ENCODE measurements at regions not wholly inside any gene's neighbourhood (a gene's known extent, or its start where the extent isn't known, plus 50 kb on each side); places are given as distances from the start of the nearest gene placed in this dataset.
A peak's percentile ranks its signal among the peaks of the same experiment; 100 is the strongest.

- no peak for DNase-seq (ENCODE audit: low read depth, low spot score)
- H3K4me3 ChIP-seq (ENCODE audit: low read depth in 2 of 2, low read length in 2 of 2): no peak overlapping the region
- POLR2A ChIA-PET: no interaction called here
- H3K9me3 ChIP-seq (ENCODE audit: control insufficient read depth, insufficient read depth, low read depth, low read length): no peaks in the 10 kb centered on the region
- no peak overlapping the region for H3K27ac ChIP-seq (ENCODE audit: low read length)
- CTCF ChIA-PET: no interaction called here
- no peaks in the 10 kb centered on the region for H3K36me3 ChIP-seq (ENCODE audit: control insufficient read depth, insufficient read depth, low read length)
- TF ChIP-seq POLR2AphosphoS5 (IDR thresholded peaks at IDR 0.05; ENCODE audit: low read depth, low read length) (no peak), SIN3A (IDR thresholded peaks at IDR 0.05; ENCODE audit: borderline replicate concordance, insufficient read depth, low read depth, low read length) (no peak), CTCF (IDR thresholded peaks at IDR 0.05) (no peak), TCF7L2 (IDR thresholded peaks at IDR 0.05; ENCODE audit: low read depth, low read length) (no peak), REST (IDR thresholded peaks at IDR 0.05; ENCODE audit: insufficient read depth in 1 of 2, low read depth in 2 of 2, low read length in 1 of 2) (no peak)
- H3K27me3 ChIP-seq (ENCODE audit: control insufficient read depth, insufficient read depth, low read length): no peaks in the 10 kb centered on the region
- ATAC-seq: peak; percentile 35
- BruUV-seq (replicated peaks): no TSS peak
- in situ Hi-C loops (cut with HindIII; ENCODE audit: low pct_unique_long_range_greater_than_20kb, low sequenced_read_pairs): no loop called here
- intact Hi-C loops (cut with micrococcal nuclease; ENCODE audit: unreplicated experiment): no loop called here
- H3K4me1 ChIP-seq (ENCODE audit: control insufficient read depth, insufficient read depth, low read length): no peaks in the 10 kb centered on the region
Measured at GRCh38 chr11:129620237-129621104, 195.2 kb upstream of the TMEM45B start.

- H3K4me3 ChIP-seq (ENCODE audit: low read depth in 2 of 2, low read length in 2 of 2): no peak overlapping the region
- ATAC-seq (no peak), DNase-seq (ENCODE audit: low read depth, low spot score) (no peak)
- no TSS peak for BruUV-seq (replicated peaks)
- no peak overlapping the region for H3K27ac ChIP-seq (ENCODE audit: low read length)
- no peaks in the 10 kb centered on the region for H3K9me3 ChIP-seq (ENCODE audit: control insufficient read depth, insufficient read depth, low read depth, low read length)
- ChIA-PET CTCF (no interaction called here), POLR2A (no interaction called here)
- in situ Hi-C loops (cut with HindIII; ENCODE audit: low pct_unique_long_range_greater_than_20kb, low sequenced_read_pairs) (no loop called here), intact Hi-C loops (cut with micrococcal nuclease; ENCODE audit: unreplicated experiment) (no loop called here)
- H3K36me3 ChIP-seq (ENCODE audit: control insufficient read depth, insufficient read depth, low read length): no peaks in the 10 kb centered on the region
- H3K27me3 ChIP-seq (ENCODE audit: control insufficient read depth, insufficient read depth, low read length): no peaks in the 10 kb centered on the region
- TF ChIP-seq CTCF (IDR thresholded peaks at IDR 0.05) (no peak), TCF7L2 (IDR thresholded peaks at IDR 0.05; ENCODE audit: low read depth, low read length) (no peak), SIN3A (IDR thresholded peaks at IDR 0.05; ENCODE audit: borderline replicate concordance, insufficient read depth, low read depth, low read length) (no peak), POLR2AphosphoS5 (IDR thresholded peaks at IDR 0.05; ENCODE audit: low read depth, low read length) (no peak), REST (IDR thresholded peaks at IDR 0.05; ENCODE audit: insufficient read depth in 1 of 2, low read depth in 2 of 2, low read length in 1 of 2) (no peak)
- H3K4me1 ChIP-seq (ENCODE audit: control insufficient read depth, insufficient read depth, low read length): no peaks in the 10 kb centered on the region
Measured at GRCh38 chr11:129625930-129626329, 189.7 kb upstream of the TMEM45B start.
